ENCODE measurements at regions not wholly inside any gene's neighbourhood (a gene's known extent, or its start where the extent isn't known, plus 50 kb on each side); places are given as distances from the start of the nearest gene placed in this dataset.

DNA sequence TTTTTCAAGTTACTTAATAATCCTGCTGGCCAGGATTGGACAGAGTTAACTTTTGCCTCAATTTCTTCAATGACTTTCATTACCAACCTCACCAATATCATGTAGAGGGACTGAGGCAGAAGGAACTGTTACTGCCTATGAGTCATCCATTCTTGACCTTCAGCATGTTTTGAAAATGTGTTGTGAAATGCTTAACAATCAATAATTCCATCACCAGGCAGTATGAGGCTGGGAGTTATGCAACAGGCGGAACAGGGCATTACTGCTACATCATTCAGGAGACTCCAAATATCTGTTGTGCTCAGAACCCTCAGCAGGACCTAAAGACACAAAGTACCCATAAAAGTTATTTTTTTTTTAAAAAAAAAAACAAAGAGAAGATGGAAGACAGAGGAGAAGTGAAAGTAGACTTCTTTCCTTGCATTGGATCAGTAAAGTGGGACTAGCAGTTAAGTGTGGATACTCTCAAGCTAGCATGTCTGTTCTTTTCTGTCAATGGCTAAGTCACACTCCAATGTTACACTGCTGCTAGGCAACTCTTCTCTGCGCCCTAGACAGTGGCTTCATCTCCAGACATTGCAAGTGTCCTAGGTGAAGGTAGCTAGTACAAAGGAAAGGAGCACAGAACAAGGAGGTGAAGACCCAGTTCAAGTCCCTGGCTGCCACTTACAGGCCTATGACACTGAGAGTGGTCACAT is 184.9 kb upstream of the LPP start:
- Histone ChIP-seq H3K4me1 (peaks cover 64 to 100% (median 100%) of the 10 kb centered on the region in 10 experiments), H3K27me3 (no peaks in the 10 kb centered on the region), H3K36me3 (no peaks in the 10 kb centered on the region), H3K9me3 (replicated peaks in 1 of 11) (no peaks in the 10 kb centered on the region), H3K27ac (peak overlapping the region; percentile 2 to 98 (median 74); a peak in 21 of 22 replicates), H4K20me1 (no peaks in the 10 kb centered on the region), H3K9ac (peak overlapping the region in 9 of 11 experiments; percentile 13 to 80 (median 49); a peak in 13 of 22 replicates), H3K4me2 (peak overlapping the region; percentile 66 to 84 (median 77)), H3K4me3 (peak overlapping the region in 1 of 10 experiments; percentile 17; a peak in 4 of 20 replicates)
- peak in 8 of 11 experiments; percentile 19 to 77 (median 42); a peak in 7 of 22 replicates for TF ChIP-seq Cebpa-rat (IDR thresholded peaks at IDR 0.05)

- peaks cover 66 to 100% (median 100%) of the 10 kb centered on the region in 10 experiments for H3K4me1 ChIP-seq
- no peaks in the 10 kb centered on the region for H3K27me3 ChIP-seq
- H3K4me3 ChIP-seq = peak overlapping the region in 1 of 10 experiments; percentile 17; a peak in 4 of 20 replicates
- no peaks in the 10 kb centered on the region for H3K36me3 ChIP-seq
- no peaks in the 10 kb centered on the region for H3K9me3 ChIP-seq (replicated peaks in 1 of 11)
- peak in 2 of 11 experiments; percentile 22 to 25; a peak in 1 of 22 replicates for TF ChIP-seq Cebpa-rat (IDR thresholded peaks at IDR 0.05)
- H3K9ac ChIP-seq = peak overlapping the region in 8 of 11 experiments; percentile 8 to 80 (median 60); a peak in 12 of 22 replicates
- H4K20me1 ChIP-seq = no peaks in the 10 kb centered on the region
- H3K4me2 ChIP-seq = peak overlapping the region; percentile 66 to 84 (median 77)
- H3K27ac ChIP-seq = peak overlapping the region in 10 of 11 experiments; percentile 56 to 98 (median 74); a peak in 20 of 22 replicates
Measured at GRCh38 chr3:187969581-187969950, 184.4 kb upstream of the LPP start.

GRCh38 chr3:187970106-187970505 is 183.9 kb upstream of the LPP start:
- peaks cover 67 to 100% (median 100%) of the 10 kb centered on the region in 10 experiments for H3K4me1 ChIP-seq

DNA sequence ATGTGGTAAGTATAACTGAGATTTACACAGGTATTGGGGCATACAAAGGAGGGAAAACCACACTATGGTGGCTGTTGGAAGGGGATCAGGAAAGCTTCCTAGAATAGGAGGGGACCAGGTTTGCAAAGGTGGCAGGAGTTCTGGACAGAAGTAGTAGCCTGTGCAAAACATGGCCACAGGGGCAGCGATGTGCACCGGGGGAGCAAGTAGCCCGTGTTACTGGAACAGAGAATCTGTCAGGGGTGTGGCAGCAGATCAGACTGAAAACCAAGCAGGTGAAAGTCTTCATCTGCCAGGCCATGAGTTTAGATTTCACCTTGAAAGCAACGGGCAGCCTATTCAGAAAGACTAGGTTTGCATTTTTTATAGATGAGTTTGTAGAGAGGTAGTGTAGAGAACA is 182.3 kb upstream of the LPP start:
- H3K4me3 ChIP-seq = no peak overlapping the region
- no peaks in the 10 kb centered on the region for H4K20me1 ChIP-seq
- H3K27ac ChIP-seq = peak overlapping the region in 5 of 11 experiments; percentile 9 to 98 (median 84); a peak in 9 of 22 replicates
- no peak for TF ChIP-seq Cebpa-rat (IDR thresholded peaks at IDR 0.05)
- H3K4me2 ChIP-seq = peak overlapping the region in 10 of 11 experiments; percentile 7 to 84 (median 78); a peak in 15 of 22 replicates
- H3K9ac ChIP-seq = peak overlapping the region in 2 of 11 experiments; percentile 38 to 80; a peak in 3 of 22 replicates
- H3K27me3 ChIP-seq = no peaks in the 10 kb centered on the region
- peaks cover 65 to 100% (median 100%) of the 10 kb centered on the region in 10 experiments for H3K4me1 ChIP-seq
- H3K9me3 ChIP-seq (replicated peaks in 1 of 11) = no peaks in the 10 kb centered on the region
- no peaks in the 10 kb centered on the region for H3K36me3 ChIP-seq

More at GRCh38 chr3:187970106-187970505, 183.9 kb upstream of the LPP start:
- Histone ChIP-seq H3K27ac (peak overlapping the region in 9 of 11 experiments; percentile 69 to 98 (median 75); a peak in 17 of 22 replicates), H4K20me1 (no peaks in the 10 kb centered on the region), H3K9ac (peak overlapping the region in 5 of 11 experiments; percentile 48 to 80 (median 73); a peak in 8 of 22 replicates), H3K36me3 (no peaks in the 10 kb centered on the region), H3K4me2 (peak overlapping the region; percentile 66 to 84 (median 77); a peak in 20 of 22 replicates), H3K9me3 (replicated peaks in 1 of 11) (no peaks in the 10 kb centered on the region), H3K27me3 (no peaks in the 10 kb centered on the region), H3K4me3 (no peak overlapping the region)
- no peak for TF ChIP-seq Cebpa-rat (IDR thresholded peaks at IDR 0.05)

- Histone ChIP-seq H3K4me3 (no peak overlapping the region), H3K27ac (peak overlapping the region in 4 of 11 experiments; percentile 84 to 98 (median 88); a peak in 8 of 22 replicates), H3K4me2 (peak overlapping the region in 7 of 11 experiments; percentile 74 to 89 (median 80); a peak in 13 of 22 replicates), H3K36me3 (no peaks in the 10 kb centered on the region), H3K4me1 (peaks cover 57 to 100% (median 95%) of the 10 kb centered on the region in 10 experiments), H3K9ac (no peak overlapping the region), H4K20me1 (no peaks in the 10 kb centered on the region), H3K27me3 (no peaks in the 10 kb centered on the region), H3K9me3 (replicated peaks in 1 of 11) (peaks cover 0 to 1% (median 0%) of the 10 kb centered on the region in 11 experiments; a peak in 4 of 22 replicates)
- no peak for TF ChIP-seq Cebpa-rat (IDR thresholded peaks at IDR 0.05)
Measured at GRCh38 chr3:187972454-187972853, 181.5 kb upstream of the LPP start.

DNA sequence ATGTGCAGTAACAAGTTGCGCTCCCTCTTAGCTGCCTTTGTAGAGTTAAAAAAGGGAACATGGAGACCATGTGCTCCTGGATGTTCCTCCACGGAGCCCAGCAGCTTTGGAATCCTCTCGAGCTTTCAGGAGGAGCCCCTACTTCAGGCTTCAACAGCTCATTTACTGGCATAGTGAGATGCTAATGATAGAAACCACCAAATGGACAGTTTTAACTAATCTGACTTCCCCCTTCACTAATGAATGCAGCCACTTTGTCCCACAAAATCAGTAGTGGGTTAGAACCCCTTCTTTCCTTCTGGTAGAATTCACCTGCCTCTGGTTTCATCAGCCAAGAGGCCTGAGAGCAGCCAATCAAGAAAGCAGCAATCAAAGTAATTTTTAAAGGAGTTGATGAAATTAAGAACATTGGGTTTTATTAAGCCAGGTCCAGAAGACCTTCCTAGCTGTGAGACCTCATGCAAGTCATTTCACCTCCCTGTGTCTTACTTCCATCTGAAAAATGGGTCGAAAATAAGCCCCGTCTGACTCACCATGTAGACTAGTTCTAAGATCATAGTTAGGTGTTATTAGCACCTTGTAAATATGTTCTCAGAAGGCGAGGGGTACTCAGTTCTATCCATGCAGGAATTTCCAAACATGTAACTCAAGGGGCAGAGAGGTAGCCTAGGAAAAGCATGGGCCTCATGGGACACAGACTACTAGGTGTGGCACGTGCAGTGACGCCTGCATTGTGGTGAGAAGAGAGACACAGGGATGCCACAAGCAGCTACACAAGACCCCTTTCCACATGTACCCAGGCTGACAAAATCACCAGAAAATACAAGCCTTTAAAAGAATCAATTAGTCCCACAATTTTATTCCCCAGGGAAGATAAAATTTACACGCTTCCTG is 179.7 kb upstream of the LPP start:
- Histone ChIP-seq H3K36me3 (no peaks in the 10 kb centered on the region), H4K20me1 (no peaks in the 10 kb centered on the region), H3K27ac (peak overlapping the region in 8 of 11 experiments; percentile 5 to 98 (median 64); a peak in 12 of 22 replicates), H3K4me2 (peak overlapping the region; percentile 27 to 89 (median 79)), H3K9ac (peak overlapping the region in 3 of 11 experiments; percentile 36 to 76 (median 64); a peak in 5 of 22 replicates), H3K9me3 (replicated peaks in 1 of 11) (peaks cover 0 to 7% (median 5%) of the 10 kb centered on the region in 11 experiments; a peak in 6 of 22 replicates), H3K27me3 (no peaks in the 10 kb centered on the region), H3K4me1 (peaks cover 50 to 100% (median 95%) of the 10 kb centered on the region in 10 experiments), H3K4me3 (no peak overlapping the region)
- TF ChIP-seq Cebpa-rat (IDR thresholded peaks at IDR 0.05) = no peak

DNA sequence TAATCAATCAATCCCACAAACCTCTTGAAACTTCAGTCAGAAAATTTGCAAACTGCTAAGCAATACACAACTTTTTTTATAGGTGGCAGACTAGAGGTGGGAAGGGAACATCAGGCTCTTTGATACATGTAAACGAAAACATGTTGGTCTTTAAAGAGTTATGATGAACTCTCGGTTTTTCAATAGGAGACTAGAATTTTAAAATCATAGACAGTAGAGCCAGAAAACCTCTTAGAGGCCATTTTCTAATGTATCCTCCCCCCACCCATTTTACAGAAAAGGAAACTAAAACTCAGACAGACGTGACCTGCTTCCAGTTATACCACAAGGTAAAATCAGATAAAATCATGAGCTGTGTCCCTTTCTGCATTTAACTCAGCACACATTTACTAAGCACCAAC is 179.1 kb upstream of the LPP start:
- Histone ChIP-seq H3K27ac (peak overlapping the region in 6 of 11 experiments; percentile 31 to 98 (median 78); a peak in 12 of 22 replicates), H3K9me3 (replicated peaks in 1 of 11) (peaks cover 0 to 7% (median 5%) of the 10 kb centered on the region in 11 experiments; a peak in 6 of 22 replicates), H3K4me1 (peaks cover 47 to 100% (median 95%) of the 10 kb centered on the region in 10 experiments), H3K9ac (peak overlapping the region in 4 of 11 experiments; percentile 53 to 76 (median 61); a peak in 7 of 22 replicates), H4K20me1 (no peaks in the 10 kb centered on the region), H3K36me3 (no peaks in the 10 kb centered on the region), H3K27me3 (no peaks in the 10 kb centered on the region), H3K4me2 (peak overlapping the region; percentile 66 to 89 (median 79)), H3K4me3 (no peak overlapping the region)
- no peak for TF ChIP-seq Cebpa-rat (IDR thresholded peaks at IDR 0.05)
